Stimulated activated memory B cell treated with anti-CD40 and anti-IgM and Interleukin-4, amounts not matched to agents 10 μg/mL and 1 μg/mL and 100 μg/mL, for 72 hours (primary cell): ENCODE measurements at regions not wholly inside any gene's neighbourhood (a gene's known extent, or its start where the extent isn't known, plus 50 kb on each side); places are given as distances from the start of the nearest gene placed in this dataset.

Source experiments
- ATAC-seq: fragments of 150-1000 bp; cut with Tn5 transposase; 2 replicates; pipeline ENCODE4 v1.10.0; 2021
- H3K27ac Mint-ChIP-seq: one replicate; pipeline ENCODE4 v1.8.0; 2022; ENCODE audit warnings: mild to moderate bottlenecking, mixed read lengths
- H3K27me3 Mint-ChIP-seq: one replicate; pipeline ENCODE4 v1.8.0; 2022; ENCODE audit warnings: mixed read lengths
- H3K36me3 Mint-ChIP-seq: one replicate; pipeline ENCODE4 v1.8.0; 2022; ENCODE audit warnings: mixed read lengths
- H3K4me1 Mint-ChIP-seq: one replicate; pipeline ENCODE4 v1.8.0; 2022; ENCODE audit warnings: mixed read lengths
- H3K4me3 Mint-ChIP-seq: one replicate; pipeline ENCODE4 v1.8.0; 2022; ENCODE audit warnings: mild to moderate bottlenecking, moderate library complexity, mixed read lengths
- H3K9me3 Mint-ChIP-seq: one replicate; pipeline ENCODE4 v1.8.0; 2022; ENCODE audit warnings: mixed read lengths

DNA sequence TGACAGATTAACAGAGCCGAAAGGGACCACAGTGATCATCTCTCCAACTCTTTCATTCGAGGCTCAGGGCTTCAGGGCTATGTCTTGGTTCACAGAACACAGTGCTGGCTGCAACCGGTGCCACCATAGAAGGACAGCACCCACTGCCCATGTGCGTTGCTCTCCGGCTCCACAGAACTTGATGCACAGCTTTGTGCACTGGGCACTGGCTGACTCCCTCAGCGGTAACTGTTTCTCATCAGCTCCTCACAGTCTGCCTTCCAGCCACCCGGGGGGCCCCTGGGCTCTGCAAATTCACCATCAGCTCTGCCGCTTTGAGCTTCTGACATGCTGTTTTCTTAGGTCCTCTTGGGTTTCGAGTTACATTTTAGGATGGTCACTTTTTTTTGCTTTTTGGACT lies 124.3 kb upstream of the RAB12 start:
- H3K9me3 Mint-ChIP-seq, result no peaks in the 10 kb centered on the region
- H3K27ac Mint-ChIP-seq, result no peak overlapping the region
- no peak for ATAC-seq
- H3K4me3 Mint-ChIP-seq, result no peak overlapping the region
- H3K36me3 Mint-ChIP-seq, result no peaks in the 10 kb centered on the region
- peaks cover 30% of the 10 kb centered on the region for H3K27me3 Mint-ChIP-seq
- no peaks in the 10 kb centered on the region for H3K4me1 Mint-ChIP-seq

DNA sequence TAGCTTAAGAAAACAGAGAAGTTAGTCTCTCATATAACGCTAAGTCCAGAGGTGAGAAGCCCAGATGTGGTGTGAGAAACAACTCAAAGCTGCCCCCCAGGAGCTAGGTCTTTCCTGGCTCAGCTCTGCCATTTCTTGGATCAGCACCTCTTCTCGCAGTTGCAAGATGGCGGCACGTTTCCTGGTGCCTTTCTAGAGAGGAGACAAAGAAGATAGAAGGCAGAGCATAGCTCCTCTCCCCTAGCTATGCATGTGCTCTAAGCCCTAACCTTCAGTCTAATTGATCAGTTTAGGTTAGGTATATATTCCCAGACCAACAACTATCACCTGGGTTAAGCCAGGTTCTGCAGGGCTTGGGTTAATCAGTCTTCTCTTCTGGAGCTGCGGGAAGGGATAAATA lies 119.5 kb upstream of the RAB12 start:
- ATAC-seq, result no peak
- Mint-ChIP-seq H3K4me3 (no peak overlapping the region), H3K9me3 (no peaks in the 10 kb centered on the region), H3K27me3 (peaks cover 34% of the 10 kb centered on the region), H3K4me1 (no peaks in the 10 kb centered on the region), H3K27ac (no peak overlapping the region), H3K36me3 (no peaks in the 10 kb centered on the region)

DNA sequence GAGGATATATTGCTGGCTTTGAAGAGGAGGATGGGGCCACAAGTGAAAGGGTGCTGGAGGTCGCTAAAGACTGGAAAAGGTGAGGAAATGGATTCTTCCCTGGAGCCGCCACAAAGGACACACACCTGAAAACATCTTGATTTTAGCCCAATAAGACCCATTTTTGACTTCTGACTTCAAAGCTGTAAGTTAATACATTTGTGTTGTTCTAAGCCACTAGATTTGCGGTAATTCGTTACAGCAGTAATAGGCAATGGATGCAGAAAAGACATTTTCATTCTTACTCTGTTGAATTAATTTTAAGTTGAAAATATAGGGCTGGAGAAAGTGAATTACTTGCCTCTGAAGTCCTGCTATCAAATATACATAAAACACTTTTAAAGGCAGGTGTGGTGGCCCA lies 117.7 kb upstream of the RAB12 start:
- Mint-ChIP-seq H3K4me1 (no peaks in the 10 kb centered on the region), H3K27me3 (peaks cover 27% of the 10 kb centered on the region), H3K4me3 (no peak overlapping the region), H3K36me3 (no peaks in the 10 kb centered on the region), H3K9me3 (no peaks in the 10 kb centered on the region), H3K27ac (no peak overlapping the region)
- no peak for ATAC-seq

GRCh38 chr18:8493141-8493540 lies 116.1 kb upstream of the RAB12 start:
- H3K4me3 Mint-ChIP-seq, result no peak overlapping the region
- H3K36me3 Mint-ChIP-seq, result no peaks in the 10 kb centered on the region
- peaks cover 2% of the 10 kb centered on the region for H3K9me3 Mint-ChIP-seq
- H3K27ac Mint-ChIP-seq, result no peak overlapping the region
- H3K27me3 Mint-ChIP-seq, result peaks cover 28% of the 10 kb centered on the region
- peak; percentile 24 for ATAC-seq
- H3K4me1 Mint-ChIP-seq, result no peaks in the 10 kb centered on the region

DNA sequence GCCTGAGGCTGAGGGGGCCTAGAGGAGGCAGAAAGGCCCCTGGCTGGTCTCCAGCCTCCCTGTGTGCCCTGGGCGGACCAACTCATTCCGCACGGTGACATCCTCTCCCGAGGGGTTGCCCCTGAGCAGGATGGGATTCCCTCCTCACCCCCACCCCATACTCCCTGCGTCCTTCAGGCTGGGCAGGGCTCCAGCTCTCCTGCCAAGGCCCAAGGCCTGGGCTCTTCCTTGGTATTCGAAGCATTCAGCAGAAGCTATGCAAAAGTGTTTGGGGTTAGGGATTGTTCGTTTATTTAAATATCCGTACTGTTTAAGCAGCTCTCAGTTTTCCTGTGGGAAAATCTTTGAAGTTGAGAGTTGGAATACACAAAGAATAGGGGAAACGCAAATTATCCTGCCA lies 113.1 kb upstream of the RAB12 start:
- H3K27ac Mint-ChIP-seq, result no peak overlapping the region
- no peak for ATAC-seq
- peaks cover 40% of the 10 kb centered on the region for H3K27me3 Mint-ChIP-seq
- H3K4me1 Mint-ChIP-seq, result no peaks in the 10 kb centered on the region
- H3K4me3 Mint-ChIP-seq, result no peak overlapping the region
- H3K9me3 Mint-ChIP-seq, result peaks cover 6% of the 10 kb centered on the region
- H3K36me3 Mint-ChIP-seq, result no peaks in the 10 kb centered on the region

GRCh38 chr18:8498905-8499304 lies 110.3 kb upstream of the RAB12 start:
- Mint-ChIP-seq H3K27me3 (peaks cover 37% of the 10 kb centered on the region), H3K4me3 (no peak overlapping the region), H3K4me1 (no peaks in the 10 kb centered on the region), H3K27ac (no peak overlapping the region), H3K9me3 (peaks cover 6% of the 10 kb centered on the region), H3K36me3 (no peaks in the 10 kb centered on the region)
- no peak for ATAC-seq

DNA sequence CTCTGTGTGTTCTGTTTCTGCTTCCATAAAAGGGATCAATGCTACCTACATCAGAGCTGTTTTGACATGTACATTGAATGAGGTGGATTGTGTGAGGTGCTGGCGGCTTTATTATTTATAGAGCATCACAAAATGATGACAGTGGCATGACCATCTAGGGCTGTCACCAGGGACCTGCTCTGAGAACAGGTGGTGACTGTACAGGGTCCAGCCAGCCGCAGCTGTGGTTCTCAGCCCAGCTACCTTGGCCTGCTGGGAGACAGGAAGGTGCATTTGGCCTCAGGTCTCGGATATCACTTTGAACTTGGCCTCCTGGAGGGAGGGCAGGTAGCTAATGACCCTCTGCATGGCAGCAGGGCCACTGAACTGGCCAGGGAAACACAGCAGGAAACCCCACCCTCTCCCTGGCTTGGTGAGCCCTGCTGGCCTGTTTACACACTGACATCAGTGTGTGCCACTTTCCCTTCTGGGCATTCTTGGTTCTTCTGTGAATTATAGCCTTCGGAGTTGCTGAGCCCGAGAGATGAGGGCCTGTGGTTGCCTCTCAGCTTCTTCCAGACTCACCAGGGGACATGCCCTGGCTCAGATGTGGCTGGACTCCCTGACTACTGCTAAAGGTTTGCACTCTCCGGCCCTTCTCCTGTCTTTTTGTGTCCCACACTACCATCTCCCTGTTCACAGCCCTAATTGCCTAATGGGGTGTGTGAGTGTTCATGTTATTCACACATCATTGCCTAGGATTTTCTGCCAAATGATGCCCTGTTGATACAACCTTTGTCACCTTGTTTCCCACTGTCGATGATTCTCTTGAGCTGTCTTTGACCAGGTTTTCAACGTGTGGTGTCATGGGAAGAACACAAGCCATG lies 109.2 kb upstream of the RAB12 start:
- H3K27me3 Mint-ChIP-seq, result peaks cover 49% of the 10 kb centered on the region
- H3K36me3 Mint-ChIP-seq, result no peaks in the 10 kb centered on the region
- no peak overlapping the region for H3K27ac Mint-ChIP-seq
- no peak overlapping the region for H3K4me3 Mint-ChIP-seq
- H3K4me1 Mint-ChIP-seq, result no peaks in the 10 kb centered on the region
- no peak for ATAC-seq
- peaks cover 6% of the 10 kb centered on the region for H3K9me3 Mint-ChIP-seq

GRCh38 chr18:8501044-8501443 lies 108.2 kb upstream of the RAB12 start:
- Mint-ChIP-seq H3K27ac (no peak overlapping the region), H3K36me3 (no peaks in the 10 kb centered on the region), H3K4me1 (no peaks in the 10 kb centered on the region), H3K27me3 (peaks cover 56% of the 10 kb centered on the region), H3K4me3 (no peak overlapping the region), H3K9me3 (peaks cover 6% of the 10 kb centered on the region)
- ATAC-seq, result no peak

- Mint-ChIP-seq H3K4me3 (no peak overlapping the region), H3K9me3 (peaks cover 3% of the 10 kb centered on the region), H3K4me1 (no peaks in the 10 kb centered on the region), H3K27me3 (peaks cover 61% of the 10 kb centered on the region), H3K36me3 (no peaks in the 10 kb centered on the region), H3K27ac (no peak overlapping the region)
- ATAC-seq, result no peak
Measured at GRCh38 chr18:8503248-8503647, 106.0 kb upstream of the RAB12 start.

DNA sequence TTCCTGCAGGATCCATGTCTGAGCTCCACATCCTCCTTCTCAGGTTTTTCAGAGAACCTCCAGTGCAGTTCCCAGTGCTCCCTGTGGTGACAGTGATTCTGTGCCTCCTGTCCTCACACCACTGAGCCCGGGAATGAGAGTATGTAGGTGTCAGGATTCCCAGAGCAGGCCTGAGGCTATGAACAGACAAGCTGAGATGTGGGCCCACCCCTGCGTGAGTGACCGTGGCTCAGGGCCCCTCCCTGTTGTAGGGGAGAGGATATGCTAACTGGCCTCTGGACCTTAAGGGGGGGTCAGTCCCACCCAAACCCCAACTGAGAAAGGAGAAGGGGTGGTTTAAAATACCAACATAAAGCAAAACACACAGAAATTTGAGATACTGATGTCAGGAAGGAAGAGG lies 104.8 kb upstream of the RAB12 start:
- no peaks in the 10 kb centered on the region for H3K36me3 Mint-ChIP-seq
- no peaks in the 10 kb centered on the region for H3K4me1 Mint-ChIP-seq
- no peak for ATAC-seq
- no peaks in the 10 kb centered on the region for H3K9me3 Mint-ChIP-seq
- no peak overlapping the region for H3K27ac Mint-ChIP-seq
- no peak overlapping the region for H3K4me3 Mint-ChIP-seq
- peaks cover 49% of the 10 kb centered on the region for H3K27me3 Mint-ChIP-seq

GRCh38 chr18:8504880-8505435 lies 104.3 kb upstream of the RAB12 start:
- H3K4me3 Mint-ChIP-seq, result no peak overlapping the region
- no peaks in the 10 kb centered on the region for H3K4me1 Mint-ChIP-seq
- H3K9me3 Mint-ChIP-seq, result no peaks in the 10 kb centered on the region
- ATAC-seq, result no peak
- H3K27me3 Mint-ChIP-seq, result peaks cover 44% of the 10 kb centered on the region
- H3K27ac Mint-ChIP-seq, result no peak overlapping the region
- no peaks in the 10 kb centered on the region for H3K36me3 Mint-ChIP-seq

- Mint-ChIP-seq H3K36me3 (no peaks in the 10 kb centered on the region), H3K4me3 (no peak overlapping the region), H3K27me3 (peaks cover 37% of the 10 kb centered on the region), H3K4me1 (no peaks in the 10 kb centered on the region), H3K9me3 (no peaks in the 10 kb centered on the region), H3K27ac (no peak overlapping the region)
- no peak for ATAC-seq
Measured at GRCh38 chr18:8506251-8507049, 102.8 kb upstream of the RAB12 start.

DNA sequence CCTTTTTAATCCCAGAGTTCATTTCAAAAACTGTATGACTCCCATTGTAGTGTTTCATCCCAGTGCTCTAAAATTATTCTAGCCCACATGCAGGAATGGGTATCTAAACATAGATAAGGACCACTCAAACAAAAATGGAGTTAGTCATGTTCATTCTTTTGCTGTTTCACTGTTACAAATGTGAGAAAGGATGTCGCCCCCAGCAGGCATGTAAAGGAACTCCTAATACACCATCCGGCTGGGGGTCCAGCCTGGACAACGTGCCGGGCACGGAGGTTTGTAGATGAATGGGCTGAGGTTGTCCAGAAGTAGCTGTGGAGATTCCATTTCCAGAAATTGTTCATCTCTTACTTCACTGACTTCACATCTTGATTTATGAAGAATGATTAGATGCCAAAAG lies 101.9 kb upstream of the RAB12 start:
- ATAC-seq, result no peak
- no peak overlapping the region for H3K4me3 Mint-ChIP-seq
- no peaks in the 10 kb centered on the region for H3K4me1 Mint-ChIP-seq
- H3K27ac Mint-ChIP-seq, result no peak overlapping the region
- H3K27me3 Mint-ChIP-seq, result peaks cover 37% of the 10 kb centered on the region
- no peaks in the 10 kb centered on the region for H3K9me3 Mint-ChIP-seq
- no peaks in the 10 kb centered on the region for H3K36me3 Mint-ChIP-seq

- no peak overlapping the region for H3K27ac Mint-ChIP-seq
- no peak overlapping the region for H3K4me3 Mint-ChIP-seq
- no peaks in the 10 kb centered on the region for H3K36me3 Mint-ChIP-seq
- peaks cover 34% of the 10 kb centered on the region for H3K27me3 Mint-ChIP-seq
- no peaks in the 10 kb centered on the region for H3K4me1 Mint-ChIP-seq
- no peak for ATAC-seq
- H3K9me3 Mint-ChIP-seq, result no peaks in the 10 kb centered on the region
Measured at GRCh38 chr18:8507915-8508705, 101.1 kb upstream of the RAB12 start.

- H3K27me3 Mint-ChIP-seq, result peaks cover 15% of the 10 kb centered on the region
- H3K4me3 Mint-ChIP-seq, result no peak overlapping the region
- no peak overlapping the region for H3K27ac Mint-ChIP-seq
- H3K9me3 Mint-ChIP-seq, result no peaks in the 10 kb centered on the region
- no peaks in the 10 kb centered on the region for H3K36me3 Mint-ChIP-seq
- no peak for ATAC-seq
- H3K4me1 Mint-ChIP-seq, result no peaks in the 10 kb centered on the region
Measured at GRCh38 chr18:8513249-8513648, 96.0 kb upstream of the RAB12 start.
